Endothelial cell (in vitro differentiated cells): ENCODE measurements at regions not wholly inside any gene's neighbourhood (a gene's known extent, or its start where the extent isn't known, plus 50 kb on each side); places are given as distances from the start of the nearest gene placed in this dataset.

Experiments
- DNase-seq: peaks from one replicate; pipeline ENCODE4 v3.0.0; 2021; ENCODE audit warnings: low spot score
- H3K27ac Mint-ChIP-seq: one replicate; pipeline ENCODE4 v1.8.0; 2021; ENCODE audit warnings: mixed read lengths, inconsistent platforms; ENCODE audit not compliant: unreplicated experiment
- H3K27me3 Mint-ChIP-seq: one replicate; pipeline ENCODE4 v1.8.0; 2021; ENCODE audit warnings: mild to moderate bottlenecking, moderate library complexity, mixed read lengths, inconsistent platforms; ENCODE audit not compliant: unreplicated experiment
- H3K36me3 Mint-ChIP-seq: one replicate; pipeline ENCODE4 v1.8.0; 2021; ENCODE audit warnings: mild to moderate bottlenecking, low read depth, mixed read lengths, inconsistent platforms; ENCODE audit not compliant: unreplicated experiment
- H3K4me1 Mint-ChIP-seq: one replicate; pipeline ENCODE4 v1.8.0; 2021; ENCODE audit warnings: mild to moderate bottlenecking, mixed read lengths, inconsistent platforms; ENCODE audit not compliant: unreplicated experiment
- H3K4me3 Mint-ChIP-seq: one replicate; pipeline ENCODE4 v1.8.0; 2021; ENCODE audit warnings: mild to moderate bottlenecking, mixed read lengths, inconsistent platforms; ENCODE audit not compliant: unreplicated experiment
- H3K9me3 Mint-ChIP-seq: one replicate; pipeline ENCODE4 v1.8.0; 2021; ENCODE audit warnings: mixed read lengths, inconsistent platforms; ENCODE audit not compliant: unreplicated experiment
- TF ChIP-seq, protein P1 (sequence below): fragments of 200-600 bp; sonication (generic); IDR thresholded peaks from one replicate; pipeline ENCODE4 v1.5.0; 2021; ENCODE audit warnings: antibody characterized with exemption; ENCODE audit not compliant: unreplicated experiment

DNA sequence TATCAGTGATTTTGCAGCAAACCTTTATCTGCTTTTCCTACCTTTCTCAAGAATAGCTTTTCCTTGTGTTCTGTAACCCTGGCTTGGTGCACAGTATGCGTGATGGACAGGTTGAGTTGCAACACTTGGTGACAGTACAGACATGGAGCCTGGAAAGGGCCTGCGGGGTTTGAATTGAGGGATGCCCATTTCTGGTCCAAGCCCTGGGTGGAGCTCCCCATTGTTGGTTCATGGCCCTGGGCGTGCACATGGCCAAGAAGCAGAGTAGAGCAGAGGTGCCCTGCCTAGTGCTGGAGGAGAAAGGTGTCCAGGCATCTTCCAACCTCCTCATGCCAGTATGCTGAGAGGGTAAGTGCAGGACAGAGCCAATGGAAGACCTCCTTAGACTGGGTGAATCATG is 106.6 kb upstream of the MKLN1 start:
- Mint-ChIP-seq H3K27me3 (peaks cover 6% of the 10 kb centered on the region), H3K9me3 (no peaks in the 10 kb centered on the region), H3K36me3 (no peaks in the 10 kb centered on the region), H3K4me3 (no peak overlapping the region), H3K27ac (no peak overlapping the region), H3K4me1 (peaks cover 4% of the 10 kb centered on the region)
- TF ChIP-seq, protein P1, sequence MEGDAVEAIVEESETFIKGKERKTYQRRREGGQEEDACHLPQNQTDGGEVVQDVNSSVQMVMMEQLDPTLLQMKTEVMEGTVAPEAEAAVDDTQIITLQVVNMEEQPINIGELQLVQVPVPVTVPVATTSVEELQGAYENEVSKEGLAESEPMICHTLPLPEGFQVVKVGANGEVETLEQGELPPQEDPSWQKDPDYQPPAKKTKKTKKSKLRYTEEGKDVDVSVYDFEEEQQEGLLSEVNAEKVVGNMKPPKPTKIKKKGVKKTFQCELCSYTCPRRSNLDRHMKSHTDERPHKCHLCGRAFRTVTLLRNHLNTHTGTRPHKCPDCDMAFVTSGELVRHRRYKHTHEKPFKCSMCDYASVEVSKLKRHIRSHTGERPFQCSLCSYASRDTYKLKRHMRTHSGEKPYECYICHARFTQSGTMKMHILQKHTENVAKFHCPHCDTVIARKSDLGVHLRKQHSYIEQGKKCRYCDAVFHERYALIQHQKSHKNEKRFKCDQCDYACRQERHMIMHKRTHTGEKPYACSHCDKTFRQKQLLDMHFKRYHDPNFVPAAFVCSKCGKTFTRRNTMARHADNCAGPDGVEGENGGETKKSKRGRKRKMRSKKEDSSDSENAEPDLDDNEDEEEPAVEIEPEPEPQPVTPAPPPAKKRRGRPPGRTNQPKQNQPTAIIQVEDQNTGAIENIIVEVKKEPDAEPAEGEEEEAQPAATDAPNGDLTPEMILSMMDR: no peak
- no peak for DNase-seq

DNA sequence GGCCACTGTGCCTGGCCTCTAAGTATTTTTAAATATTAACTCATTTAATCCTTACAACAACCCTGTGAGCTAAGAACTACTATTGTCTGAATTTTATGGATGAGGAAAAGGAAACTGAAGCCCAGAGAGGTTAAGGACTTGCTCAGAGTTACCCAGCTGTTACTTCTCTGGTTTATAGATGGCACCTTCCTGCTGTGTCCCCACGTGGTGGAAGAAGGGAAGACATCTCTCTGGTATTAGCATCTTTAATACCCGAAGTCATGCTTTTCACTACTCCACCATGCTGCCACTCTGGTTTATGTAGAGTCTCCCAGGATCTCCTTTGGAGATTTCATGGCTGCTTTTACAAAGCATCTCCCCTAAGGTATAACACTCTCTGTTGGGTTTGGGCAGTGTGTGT is 105.5 kb upstream of the MKLN1 start:
- TF ChIP-seq, protein P1: no peak

DNA sequence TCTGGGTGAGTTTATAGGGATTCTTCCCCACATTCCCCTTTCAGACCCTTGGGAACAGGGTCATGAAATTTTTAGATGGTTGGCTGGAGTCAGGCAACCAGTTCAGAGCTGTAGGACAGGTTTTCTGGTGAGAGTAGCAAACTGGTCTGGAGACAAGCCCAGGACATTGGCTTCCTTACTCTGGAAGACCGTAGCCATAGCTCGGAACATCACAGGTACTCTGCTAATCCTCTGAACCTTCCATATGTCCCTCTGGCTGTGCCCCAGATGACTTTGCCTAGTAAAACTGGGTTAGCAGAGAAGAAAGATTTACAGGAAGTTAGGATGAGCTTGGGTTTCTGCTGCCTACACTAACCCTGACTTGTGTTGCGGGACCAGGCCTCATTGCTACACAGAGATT is 104.5 kb upstream of the MKLN1 start:
- Mint-ChIP-seq H3K27ac (no peak overlapping the region), H3K27me3 (peaks cover 9% of the 10 kb centered on the region), H3K4me3 (no peak overlapping the region), H3K36me3 (no peaks in the 10 kb centered on the region), H3K9me3 (no peaks in the 10 kb centered on the region), H3K4me1 (peaks cover 10% of the 10 kb centered on the region)
- TF ChIP-seq, protein P1: no peak
- no peak for DNase-seq

More for the DNA sequence above, 105.5 kb upstream of the MKLN1 start:
- no peak overlapping the region for H3K27ac Mint-ChIP-seq
- no peaks in the 10 kb centered on the region for H3K36me3 Mint-ChIP-seq
- H3K9me3 Mint-ChIP-seq: no peaks in the 10 kb centered on the region
- no peak for DNase-seq
- peaks cover 10% of the 10 kb centered on the region for H3K27me3 Mint-ChIP-seq
- no peak overlapping the region for H3K4me3 Mint-ChIP-seq
- peaks cover 10% of the 10 kb centered on the region for H3K4me1 Mint-ChIP-seq

DNA sequence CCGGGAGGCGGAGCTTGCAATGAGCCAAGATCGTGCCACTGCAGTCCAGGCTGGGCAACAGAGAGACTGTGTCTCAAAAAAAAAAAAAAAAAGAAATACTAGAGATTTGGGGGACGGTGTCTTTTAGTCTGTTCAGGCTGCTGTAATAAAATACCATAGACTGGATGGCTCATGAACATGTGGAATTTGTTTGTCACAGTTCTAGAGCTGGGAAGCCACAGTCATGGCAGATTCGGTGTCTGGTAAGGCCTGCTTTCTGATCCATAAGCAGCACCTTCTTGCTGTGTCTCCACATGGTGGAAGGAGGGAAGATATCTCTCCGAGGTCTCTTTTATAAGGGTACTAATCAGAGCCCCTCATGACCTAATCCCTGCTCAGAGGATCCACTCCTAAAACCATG is 102.7 kb upstream of the MKLN1 start:
- Mint-ChIP-seq H3K27ac (no peak overlapping the region), H3K27me3 (peaks cover 9% of the 10 kb centered on the region), H3K4me1 (peaks cover 7% of the 10 kb centered on the region), H3K36me3 (no peaks in the 10 kb centered on the region), H3K4me3 (no peak overlapping the region), H3K9me3 (no peaks in the 10 kb centered on the region)
- TF ChIP-seq, protein P1: no peak
- DNase-seq: no peak

DNA sequence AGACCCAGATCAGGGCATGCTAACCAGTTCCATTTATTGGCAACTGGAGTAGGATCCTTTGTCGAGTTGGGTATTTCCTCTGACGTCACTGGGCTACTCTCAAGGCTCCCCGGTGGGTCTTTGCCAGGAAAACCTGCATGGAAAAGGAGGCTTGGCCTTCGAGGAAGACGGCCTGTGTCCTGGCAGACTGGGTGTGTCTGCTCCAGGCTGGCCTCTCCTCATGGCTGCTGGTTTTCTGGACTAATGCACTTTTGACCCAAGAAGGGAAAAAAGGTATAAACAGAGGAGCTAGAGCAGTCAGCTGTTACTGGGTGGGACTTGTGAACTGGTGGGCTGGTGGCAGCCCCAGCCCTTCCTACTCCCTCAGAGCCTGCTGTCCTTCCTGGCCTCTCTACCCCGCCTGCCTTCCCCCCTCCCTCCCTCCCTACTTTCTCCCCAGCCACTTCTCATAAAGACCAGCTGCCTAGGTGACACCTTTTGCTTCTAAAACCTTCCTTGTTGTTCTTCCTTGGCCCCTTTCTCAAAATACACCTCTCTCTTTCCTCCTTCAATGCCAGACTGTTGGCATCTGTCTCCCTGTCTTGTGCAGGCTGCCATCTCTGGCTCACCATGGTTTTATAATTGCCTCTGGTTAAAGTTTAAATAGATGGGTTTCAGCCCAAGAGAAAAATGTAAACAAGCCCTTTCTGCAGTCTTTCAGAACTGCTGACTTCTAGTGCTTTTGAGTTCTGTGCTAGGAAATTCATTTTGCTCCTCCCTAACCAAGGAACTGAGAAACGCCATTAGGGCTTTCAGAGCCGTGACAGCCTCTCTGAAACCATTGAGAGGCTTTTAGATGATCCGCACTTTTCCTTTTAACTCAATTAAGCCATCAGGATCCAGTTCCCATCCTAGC is 101.8 kb upstream of the MKLN1 start:
- no peak overlapping the region for H3K4me3 Mint-ChIP-seq
- peaks cover 7% of the 10 kb centered on the region for H3K4me1 Mint-ChIP-seq
- DNase-seq: no peak
- H3K27me3 Mint-ChIP-seq: peaks cover 9% of the 10 kb centered on the region
- no peaks in the 10 kb centered on the region for H3K9me3 Mint-ChIP-seq
- no peak overlapping the region for H3K27ac Mint-ChIP-seq
- no peaks in the 10 kb centered on the region for H3K36me3 Mint-ChIP-seq
- TF ChIP-seq, protein P1: no peak
